HL-60 (cell line): ENCODE measurements at regions not wholly inside any gene's neighbourhood (a gene's known extent, or its start where the extent isn't known, plus 50 kb on each side); places are given as distances from the start of the nearest gene placed in this dataset.

Source experiments
- DNase-seq, 2 experiments: peaks; one replicate each; pipeline ENCODE4 v3.0.0-alpha.2; 2010 to 2020; ENCODE audit warnings: low read depth in 1 of 2, low spot score in 1 of 2
- H3K27ac ChIP-seq: fragments of 250-450 bp; sonication (Bioruptor Pico); replicated peaks from 2 replicates; pipeline ENCODE4 v1.5.1; 2020; ENCODE audit warnings: mild to moderate bottlenecking, moderate library complexity
- H3K27me3 ChIP-seq: fragments of 250-450 bp; sonication (Bioruptor Pico); 2 replicates; pipeline ENCODE4 v1.5.1; 2021; ENCODE audit warnings: mild to moderate bottlenecking, moderate library complexity; ENCODE audit not compliant: insufficient read depth, poor library complexity, severe bottlenecking
- H3K4me3 ChIP-seq: replicated peaks from 2 replicates; pipeline ENCODE4 v1.5.1; 2011; ENCODE audit warnings: mild to moderate bottlenecking, control low read depth, low read length; ENCODE audit not compliant: insufficient read depth
- CTCF ChIP-seq: IDR thresholded peaks from one replicate; pipeline ENCODE4 v1.5.1; 2011; ENCODE audit warnings: low read length, control low read depth, inconsistent platforms; ENCODE audit not compliant: insufficient read depth
- GABPA ChIP-seq: IDR thresholded peaks from 2 replicates; pipeline ENCODE4 v1.6.1; 2012; ENCODE audit warnings: low read depth
- POLR2AphosphoS5 ChIP-seq: IDR thresholded peaks from 2 replicates; pipeline ENCODE4 v1.6.1; 2012; ENCODE audit warnings: low read depth
- REST ChIP-seq: IDR thresholded peaks from 2 replicates; pipeline ENCODE4 v1.6.1; 2012; ENCODE audit warnings: low read depth; ENCODE audit not compliant: insufficient replicate concordance
- SPI1 ChIP-seq: IDR thresholded peaks from 2 replicates; pipeline ENCODE4 v1.6.1; 2012; ENCODE audit warnings: low read depth, mild to moderate bottlenecking, borderline replicate concordance

- no peak for DNase-seq
- Histone ChIP-seq H3K27ac (no peak overlapping the region), H3K4me3 (no peak overlapping the region), H3K27me3 (no peaks in the 10 kb centered on the region)
- no peak for TF ChIP-seq GABPA
- no peak for TF ChIP-seq REST
- TF ChIP-seq SPI1: no peak
- TF ChIP-seq POLR2AphosphoS5: no peak
These were observed 65.9 kb upstream of the NEBL start for GRCh38 chr10:20963056-20963455.

GRCh38 chr10:20962165-20962564 lies 65.1 kb upstream of the NEBL start:
- TF ChIP-seq GABPA (no peak), SPI1 (no peak), POLR2AphosphoS5 (no peak), CTCF (no peak), REST (no peak)
- H3K4me3 ChIP-seq: no peak overlapping the region
- DNase-seq: no peak
- no peak overlapping the region for H3K27ac ChIP-seq
- no peaks in the 10 kb centered on the region for H3K27me3 ChIP-seq

GRCh38 chr10:20959242-20959641 lies 62.1 kb upstream of the NEBL start:
- no peak overlapping the region for H3K4me3 ChIP-seq
- TF ChIP-seq SPI1: no peak
- no peak for TF ChIP-seq CTCF
- no peak for TF ChIP-seq REST
- TF ChIP-seq POLR2AphosphoS5: no peak
- no peak for TF ChIP-seq GABPA
- H3K27me3 ChIP-seq: no peaks in the 10 kb centered on the region
- DNase-seq: no peak
- H3K27ac ChIP-seq: no peak overlapping the region

- DNase-seq: no peak
- Histone ChIP-seq H3K27ac (no peak overlapping the region), H3K4me3 (no peak overlapping the region), H3K27me3 (no peaks in the 10 kb centered on the region)
- no peak for TF ChIP-seq SPI1
- no peak for TF ChIP-seq POLR2AphosphoS5
- TF ChIP-seq REST: no peak
- no peak for TF ChIP-seq CTCF
- no peak for TF ChIP-seq GABPA
These were observed 61.7 kb upstream of the NEBL start for GRCh38 chr10:20958764-20959163.
